COR-L47 (cell line): ENCODE measurements at regions not wholly inside any gene's neighbourhood (a gene's known extent, or its start where the extent isn't known, plus 50 kb on each side); places are given as distances from the start of the nearest gene placed in this dataset.
"Not testable (repeated sequence)": the region's sequence is repeated elsewhere in the genome, so short reads cannot be mapped to it uniquely, and the experiment has no call there.

Experiments
- DNase-seq: peaks from one replicate; lab custom pipeline; 2025; lab: John Stamatoyannopoulos, UW

DNA sequence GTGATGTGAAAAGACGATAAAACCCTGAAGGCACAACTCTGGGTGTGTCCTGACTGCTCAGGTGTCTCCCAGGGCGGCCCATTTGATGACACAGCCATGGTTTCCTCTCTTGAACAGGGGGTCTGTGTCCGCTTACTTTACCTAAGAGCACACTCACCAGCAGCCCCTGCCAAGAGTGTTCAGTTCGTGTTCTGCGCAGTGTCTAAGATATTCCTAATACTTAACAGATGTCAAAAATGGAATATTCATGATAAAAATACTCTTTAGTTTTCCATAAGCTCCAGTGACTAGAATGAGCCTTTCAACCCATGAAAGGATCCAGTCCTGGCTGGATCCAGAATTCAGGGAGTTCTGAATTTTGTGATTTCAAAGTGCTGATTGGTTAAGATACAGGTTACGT lies 492.4 kb downstream of the TNS3 start:
- DNase-seq = no peak

DNA sequence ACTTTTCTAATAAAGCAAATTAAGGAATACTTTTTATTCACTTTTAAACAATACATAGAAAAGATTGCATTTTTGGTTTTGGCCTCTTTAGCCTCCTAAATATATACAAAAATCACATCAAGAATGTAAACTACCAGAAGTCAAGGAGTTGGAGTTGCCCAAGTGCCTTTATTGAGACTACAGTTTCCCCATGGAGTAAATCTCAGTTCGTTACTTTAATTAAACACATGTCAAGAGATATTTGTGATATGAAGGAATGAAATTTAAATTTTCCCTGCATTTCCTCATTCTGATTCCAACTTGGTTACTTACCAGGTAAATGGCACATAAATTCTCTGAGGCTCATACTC lies 492.9 kb downstream of the TNS3 start:
- DNase-seq = no peak

DNA sequence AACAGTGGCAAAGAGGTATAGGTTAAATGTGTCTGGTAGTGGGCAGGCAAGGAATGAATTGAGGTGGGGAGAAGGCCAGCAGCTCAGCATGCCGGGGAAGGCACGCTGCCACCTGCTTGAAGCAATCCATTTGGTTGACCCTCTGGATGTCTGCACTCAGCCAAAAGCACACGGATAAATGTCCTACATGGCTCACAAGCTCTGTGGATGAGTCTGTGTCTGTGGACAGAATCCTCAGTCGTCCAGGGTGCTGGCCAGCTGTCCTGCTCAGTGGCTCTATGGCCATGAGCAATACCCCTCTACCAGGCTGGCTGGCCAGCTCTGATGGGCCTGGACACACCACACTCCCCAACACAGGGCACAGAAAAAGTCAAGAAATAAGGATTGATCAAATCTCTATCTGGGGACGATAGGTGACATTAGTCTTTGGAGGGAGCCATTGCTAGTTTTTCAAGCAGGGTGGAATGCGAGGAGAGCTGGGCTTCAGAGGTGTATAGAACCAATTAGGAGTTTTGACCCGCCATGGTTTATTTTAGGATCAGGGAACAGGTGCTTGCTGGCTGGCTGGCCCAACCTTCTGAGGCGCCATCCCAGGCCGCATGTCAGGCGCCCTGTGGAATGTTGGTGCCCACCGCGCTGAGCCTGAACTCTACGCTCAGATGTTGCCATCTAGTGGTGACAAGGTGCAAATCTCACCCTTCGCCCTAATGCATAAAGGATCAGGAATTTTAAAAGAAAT lies 493.4 kb downstream of the TNS3 start:
- DNase-seq = peak; percentile 29

DNA sequence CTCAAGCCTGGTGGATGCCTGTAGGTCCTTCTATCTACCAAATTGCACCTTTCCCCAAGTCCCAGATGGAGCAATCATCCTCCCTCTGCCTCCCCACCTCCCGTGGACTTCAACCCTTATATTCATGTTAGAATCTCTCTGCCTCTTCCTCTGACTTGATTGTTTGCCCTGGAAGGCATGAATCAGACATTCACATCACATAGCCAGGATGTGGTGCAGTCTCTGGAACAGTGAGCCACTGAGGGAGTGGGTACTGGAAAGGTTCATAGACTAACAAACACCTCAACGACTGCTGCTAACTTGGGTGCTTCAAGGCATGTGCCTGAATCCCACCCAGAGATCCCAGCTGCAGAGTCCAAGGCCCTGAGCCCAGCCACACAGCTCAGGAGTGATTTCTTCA lies 494.0 kb downstream of the TNS3 start:
- DNase-seq = no peak

DNA sequence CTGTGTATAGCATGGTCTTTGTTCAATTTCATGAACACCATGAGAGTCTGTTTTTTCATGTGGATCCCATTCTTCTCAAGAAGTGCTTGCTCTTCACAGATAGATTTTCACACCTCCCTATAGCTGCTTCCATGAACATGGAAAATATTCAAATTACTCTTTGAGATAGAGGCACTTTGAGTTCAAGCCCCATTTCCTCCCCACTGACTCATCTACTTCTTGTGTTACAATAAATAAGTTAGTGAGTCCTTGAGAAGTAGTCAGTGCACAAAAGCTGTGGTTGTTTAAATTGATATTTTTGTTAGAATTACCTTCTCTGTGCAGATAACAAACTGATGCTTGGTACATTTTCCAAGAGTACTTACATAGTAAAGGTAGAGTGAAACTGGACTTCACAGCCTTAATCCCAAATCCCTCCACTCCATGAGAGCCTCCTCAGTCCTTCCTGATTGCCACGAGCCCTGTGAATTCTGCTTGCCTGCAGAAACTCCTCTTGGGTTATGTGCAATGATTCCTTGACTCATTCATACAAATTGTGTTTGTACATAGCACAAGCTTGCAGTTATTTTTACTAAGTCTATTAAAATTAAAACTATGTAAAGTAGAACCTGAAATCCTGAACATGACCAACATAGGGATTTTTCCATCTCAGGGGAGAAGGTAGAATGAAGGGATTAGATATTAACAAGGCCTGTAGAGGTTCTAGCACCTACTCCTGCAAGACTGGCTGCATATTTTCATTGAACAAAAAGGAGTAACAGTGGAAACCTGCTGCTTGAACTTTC lies 496.2 kb downstream of the TNS3 start:
- DNase-seq = no peak

DNA sequence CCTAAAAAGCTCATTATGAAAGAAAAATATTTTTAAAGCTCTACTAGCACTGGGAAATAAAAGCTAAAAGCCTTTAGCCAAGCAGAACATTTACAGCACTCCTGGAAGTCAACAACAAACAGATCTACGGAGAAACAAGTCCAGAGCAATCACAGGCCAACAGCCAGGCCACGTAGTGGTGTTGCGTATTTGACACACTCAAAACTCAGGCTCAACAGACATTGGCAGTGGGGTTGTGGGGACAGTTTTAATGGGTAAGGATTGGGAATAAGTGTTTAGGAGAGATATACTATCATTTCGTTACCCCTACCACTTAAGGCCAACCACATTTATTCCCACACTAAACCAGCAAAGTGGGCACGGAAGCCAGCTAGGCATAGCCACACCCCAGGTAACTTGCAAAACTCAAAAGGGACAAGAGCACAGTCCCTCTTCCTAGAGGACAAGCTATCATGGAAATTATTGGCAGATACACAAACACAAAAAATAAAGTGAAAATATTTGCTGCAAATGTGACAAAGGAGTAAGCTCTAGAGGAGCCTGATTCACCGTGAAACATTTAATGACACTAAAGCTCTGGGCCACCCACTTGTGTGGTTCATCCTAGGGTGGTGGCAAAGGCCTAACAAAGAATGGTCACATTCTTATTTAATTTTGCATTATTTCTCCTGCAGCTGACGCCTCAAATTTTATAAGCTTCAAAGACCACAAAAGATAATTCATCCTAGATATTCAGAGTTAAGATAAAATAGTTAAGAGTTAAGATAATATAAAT lies 498.2 kb downstream of the TNS3 start:
- DNase-seq = no peak

DNA sequence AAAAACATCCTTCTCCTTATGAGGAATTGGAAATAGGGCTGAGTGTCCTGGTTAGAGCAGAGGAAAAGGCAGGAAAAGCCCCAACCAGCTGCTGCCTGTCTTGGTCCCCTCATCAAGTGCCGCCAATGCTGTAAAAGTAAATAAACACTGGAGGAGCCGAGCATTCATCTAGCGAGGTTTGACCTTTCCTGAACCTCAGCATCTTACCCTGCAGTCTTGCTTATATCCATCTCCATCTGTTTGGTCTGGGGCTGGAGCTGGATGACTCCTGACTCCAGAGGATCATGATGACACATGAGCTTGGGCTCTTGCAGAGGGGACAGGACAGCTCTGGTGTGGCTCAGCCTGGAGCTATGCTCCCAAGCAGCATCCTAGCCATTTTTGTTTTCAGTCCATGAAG lies 501.1 kb downstream of the TNS3 start:
- no peak for DNase-seq

DNA sequence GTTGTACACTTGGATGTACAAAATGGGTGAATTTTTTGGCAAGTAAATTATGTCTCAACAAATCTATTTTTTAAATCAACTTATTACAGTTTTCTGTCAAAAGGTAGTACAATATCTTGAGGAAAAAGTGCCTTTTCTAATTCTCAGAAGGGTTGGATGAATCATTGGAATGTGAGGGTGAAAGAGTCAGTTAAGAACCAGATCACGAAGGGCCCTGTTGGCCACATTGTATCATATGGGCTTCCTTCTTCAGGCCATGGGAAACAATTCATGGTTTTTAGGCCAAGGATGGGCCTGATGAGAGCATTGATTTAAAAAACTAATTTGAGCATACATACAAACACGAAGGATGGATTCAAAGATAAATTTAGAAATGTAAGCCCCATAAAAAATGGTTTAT lies 503.7 kb downstream of the TNS3 start:
- DNase-seq = no peak

DNA sequence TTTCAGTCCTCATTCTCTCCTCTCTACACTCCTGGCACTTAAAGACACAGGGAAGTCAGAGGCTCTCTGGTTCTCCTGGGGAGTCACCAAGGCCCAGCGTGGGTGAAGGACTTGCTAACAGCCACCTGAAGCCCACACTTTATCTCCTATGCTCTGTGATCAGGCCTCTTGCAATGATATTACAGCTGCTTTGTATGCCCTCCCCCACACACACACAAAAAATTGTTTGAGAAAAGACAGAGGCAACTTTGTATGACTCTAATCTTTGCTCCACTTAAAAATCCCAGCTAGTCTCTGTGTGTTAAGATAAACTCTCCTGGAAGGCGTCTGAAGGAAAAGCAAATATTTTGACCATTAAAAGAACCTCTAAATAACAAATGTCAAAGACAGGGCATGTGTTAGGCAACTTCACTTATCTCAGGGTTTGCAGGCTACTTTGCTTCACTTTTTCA lies 507.2 kb downstream of the TNS3 start:
- no peak for DNase-seq

DNA sequence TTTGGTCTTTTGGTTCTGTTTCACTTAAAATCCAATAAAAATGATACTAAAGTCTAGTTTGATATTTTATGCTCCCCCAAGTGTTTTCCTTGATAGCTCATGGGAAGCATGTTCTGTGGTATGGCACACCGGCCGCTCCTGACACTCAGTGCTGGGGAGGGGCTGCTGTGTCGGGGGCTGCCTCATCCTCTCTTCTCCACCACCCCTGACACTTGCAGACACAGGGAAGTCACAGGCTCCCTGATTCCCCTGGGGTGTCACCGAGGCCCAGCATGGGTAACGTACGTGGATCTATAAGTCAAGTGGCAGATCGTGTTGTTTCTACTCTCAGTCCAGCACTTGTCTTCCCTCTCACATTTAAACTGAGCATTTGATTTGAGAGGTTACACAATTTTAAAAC lies 508.6 kb downstream of the TNS3 start:
- no peak for DNase-seq

DNA sequence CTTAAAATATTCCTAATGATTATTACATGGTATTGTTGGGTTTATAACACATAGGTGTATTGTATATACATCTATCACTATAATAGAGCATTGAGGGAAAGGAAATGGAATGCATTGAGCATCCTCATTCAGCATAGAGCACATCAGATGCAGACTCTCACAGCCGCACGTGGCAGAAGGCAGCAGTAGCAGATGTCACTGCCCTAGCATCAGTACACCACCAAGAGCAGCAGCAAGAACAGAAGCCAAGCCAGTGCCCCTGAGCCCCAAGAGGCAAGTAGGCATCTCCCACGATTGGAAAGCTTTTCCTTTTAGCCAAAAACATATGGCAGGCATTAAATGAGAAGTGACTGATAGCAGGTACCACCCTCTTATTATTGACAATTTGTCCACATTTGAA lies 510.0 kb downstream of the TNS3 start:
- no peak for DNase-seq

DNA sequence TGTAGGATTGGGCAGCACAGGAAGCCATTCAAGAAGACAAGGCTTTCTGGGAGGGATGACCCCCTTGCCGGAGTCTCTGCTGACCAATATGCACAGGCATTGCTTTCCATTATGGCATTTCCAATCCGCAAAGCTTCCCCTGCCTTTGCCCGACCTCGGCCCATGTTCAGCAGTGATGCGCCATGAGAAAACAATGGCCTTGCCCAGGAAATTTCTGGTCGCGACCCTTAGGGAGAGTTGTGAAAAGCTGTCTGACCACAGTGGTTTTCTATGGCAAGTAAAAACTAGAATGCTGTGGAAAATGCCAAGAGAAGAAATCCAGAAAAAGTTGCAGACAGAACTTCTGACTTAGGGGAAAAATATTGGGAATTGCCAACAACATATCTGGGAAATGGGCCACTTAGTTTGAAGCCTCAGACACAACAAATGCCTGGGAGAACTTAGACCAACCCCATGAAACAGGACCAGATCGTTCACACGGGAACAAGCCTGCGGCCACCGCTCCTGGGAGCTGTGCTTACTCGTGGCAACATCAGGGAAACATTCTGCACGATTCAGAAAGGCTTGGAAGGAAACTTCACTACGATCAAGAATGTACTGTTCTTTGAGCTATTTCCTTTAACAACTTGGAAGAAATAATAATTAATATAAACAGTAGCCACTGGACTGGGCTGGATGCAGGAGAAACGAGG lies 512.4 kb downstream of the TNS3 start:
- DNase-seq = no peak

DNA sequence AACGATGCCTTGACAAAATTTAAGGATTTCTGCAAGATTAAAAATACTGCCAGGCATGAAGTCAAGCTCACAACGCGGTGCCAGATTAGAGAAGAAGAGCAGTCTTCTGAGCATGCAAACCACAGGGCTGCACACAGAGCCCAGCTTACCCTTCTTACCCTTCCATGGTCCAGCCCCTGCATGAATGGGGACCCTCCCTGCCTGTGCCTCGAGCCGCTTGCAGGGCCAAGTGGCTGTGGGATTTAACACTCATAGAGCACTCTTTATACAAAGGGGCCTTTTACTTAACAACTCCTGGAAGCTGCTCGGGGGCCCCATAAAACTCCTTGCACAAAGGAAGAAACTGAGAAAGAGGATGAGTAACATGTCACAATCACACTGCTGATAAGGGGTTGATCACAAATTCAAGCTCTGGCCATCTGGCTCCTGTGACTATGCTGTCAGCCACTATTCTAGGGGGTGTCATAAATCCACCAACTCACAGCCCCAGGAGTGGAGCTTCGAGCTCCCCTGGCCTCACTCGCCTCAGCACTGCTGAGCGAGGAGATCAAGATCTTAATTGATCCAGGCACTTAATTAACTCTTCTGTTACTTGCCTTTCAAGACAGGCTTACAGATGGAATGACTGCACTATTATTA lies 514.8 kb downstream of the TNS3 start:
- DNase-seq = no peak

DNA sequence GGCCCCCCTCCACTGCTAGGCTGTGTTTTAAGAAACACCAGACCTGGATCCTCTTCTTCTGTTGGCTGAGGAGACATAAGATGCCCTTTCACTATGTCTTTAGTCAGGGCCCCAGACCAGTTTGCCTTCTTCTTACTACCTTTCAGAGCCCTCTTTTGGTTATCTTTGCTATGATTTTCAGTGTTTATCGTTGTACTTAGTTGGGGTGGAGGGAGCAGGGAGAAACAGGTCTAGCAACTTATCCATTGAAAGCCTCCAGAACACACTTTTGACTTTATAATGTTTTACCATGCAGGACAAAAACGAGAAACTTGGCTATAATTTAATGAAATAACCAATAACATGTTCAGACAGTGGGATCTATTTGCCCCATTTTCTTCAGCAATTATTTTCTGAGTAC lies 525.2 kb downstream of the TNS3 start:
- no peak for DNase-seq

DNA sequence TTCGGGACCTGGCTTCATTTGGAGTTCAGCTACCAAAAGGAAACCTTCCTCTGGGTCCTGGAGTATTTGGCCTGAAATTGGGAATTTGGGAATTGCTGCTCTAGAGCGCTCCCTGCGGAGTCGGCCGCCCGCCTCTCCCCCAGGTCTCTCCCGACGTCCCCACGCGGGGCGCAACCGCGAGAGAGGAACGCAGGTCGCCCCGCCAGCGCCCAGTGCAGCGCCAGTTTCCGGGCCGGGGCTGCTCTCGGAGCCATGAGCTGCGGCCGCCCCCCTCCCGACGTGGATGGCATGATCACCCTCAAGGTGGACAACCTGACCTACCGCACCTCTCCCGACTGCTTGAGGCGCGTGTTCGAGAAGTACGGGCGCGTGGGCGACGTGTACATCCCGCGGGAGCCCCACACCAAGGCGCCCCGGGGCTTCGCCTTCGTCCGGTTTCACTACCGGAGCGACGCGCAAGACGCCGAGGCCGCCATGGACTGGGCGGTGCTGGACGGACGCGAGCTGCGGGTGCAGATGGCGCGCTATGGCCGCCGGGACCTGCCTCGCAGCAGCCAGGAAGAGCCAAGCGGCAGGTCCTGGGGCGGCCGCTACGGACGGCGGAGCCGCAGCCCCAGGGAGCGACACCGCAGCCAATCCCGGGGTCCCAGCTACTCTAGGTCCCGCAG lies 529.2 kb downstream of the TNS3 start:
- not testable (repeated sequence) for DNase-seq

DNA sequence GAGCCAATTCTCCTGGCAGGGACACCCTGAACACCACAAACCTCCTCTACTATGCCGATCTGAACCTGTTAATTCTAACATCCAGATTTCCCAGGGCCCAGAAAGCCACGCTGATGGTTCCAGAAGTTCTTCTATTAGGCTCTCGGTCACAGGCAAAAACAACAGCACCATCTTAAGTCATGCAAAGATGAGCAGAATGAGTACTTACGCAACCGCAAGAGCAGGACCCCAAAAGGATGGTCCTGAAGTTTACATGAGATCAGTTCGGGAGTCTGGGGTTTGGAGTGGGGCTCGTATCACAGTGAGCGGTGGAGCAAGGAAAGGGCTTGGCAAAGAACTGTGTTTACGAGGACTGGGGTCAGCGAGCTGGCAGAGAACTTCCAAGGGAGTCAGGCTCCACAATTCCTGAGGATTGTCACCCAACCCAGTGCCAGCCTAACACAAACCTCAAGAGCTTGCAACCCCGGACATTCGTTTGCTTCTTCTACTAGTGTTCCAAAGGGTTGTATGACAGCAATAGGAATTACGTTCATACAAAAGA lies 532.6 kb downstream of the TNS3 start:
- DNase-seq = no peak

DNA sequence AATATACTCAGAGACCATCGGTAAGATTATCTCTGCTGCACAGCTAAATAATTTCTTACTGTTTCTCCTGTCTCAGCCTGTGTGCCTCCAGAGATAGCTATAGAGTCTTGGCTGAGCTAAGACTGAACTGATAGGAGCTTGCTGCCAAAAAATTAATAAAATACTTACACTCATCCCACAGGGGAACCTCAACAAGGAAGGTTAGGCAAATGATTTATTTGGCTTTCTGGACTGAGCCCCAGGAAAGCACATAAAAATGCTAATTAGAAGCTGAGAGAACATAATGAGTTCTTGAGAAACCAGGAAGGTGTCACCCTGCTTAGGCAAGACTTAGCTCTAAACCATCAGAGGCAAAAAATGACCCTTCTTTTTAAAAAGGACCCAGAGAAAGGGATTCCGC lies 534.5 kb downstream of the TNS3 start:
- DNase-seq = no peak

DNA sequence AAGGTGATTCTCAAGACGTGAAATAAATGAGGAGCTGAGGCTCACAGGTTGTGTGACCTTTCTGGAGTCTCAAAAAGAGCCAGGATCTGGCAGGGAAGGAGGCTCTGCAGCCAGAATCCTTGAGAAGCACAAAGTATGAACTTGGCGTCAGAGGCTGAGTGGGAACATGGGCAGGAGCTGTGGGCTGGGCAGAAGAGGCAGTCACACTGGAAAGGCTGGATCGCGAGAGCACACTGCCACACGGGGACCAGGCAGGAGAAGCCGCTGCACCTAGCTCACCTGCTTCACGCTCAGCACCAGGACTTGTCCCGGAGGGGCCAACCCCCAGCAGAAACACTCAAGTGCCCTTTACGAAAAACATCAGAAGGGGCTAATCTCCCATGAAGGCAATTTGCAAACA lies 535.0 kb downstream of the TNS3 start:
- no peak for DNase-seq

DNA sequence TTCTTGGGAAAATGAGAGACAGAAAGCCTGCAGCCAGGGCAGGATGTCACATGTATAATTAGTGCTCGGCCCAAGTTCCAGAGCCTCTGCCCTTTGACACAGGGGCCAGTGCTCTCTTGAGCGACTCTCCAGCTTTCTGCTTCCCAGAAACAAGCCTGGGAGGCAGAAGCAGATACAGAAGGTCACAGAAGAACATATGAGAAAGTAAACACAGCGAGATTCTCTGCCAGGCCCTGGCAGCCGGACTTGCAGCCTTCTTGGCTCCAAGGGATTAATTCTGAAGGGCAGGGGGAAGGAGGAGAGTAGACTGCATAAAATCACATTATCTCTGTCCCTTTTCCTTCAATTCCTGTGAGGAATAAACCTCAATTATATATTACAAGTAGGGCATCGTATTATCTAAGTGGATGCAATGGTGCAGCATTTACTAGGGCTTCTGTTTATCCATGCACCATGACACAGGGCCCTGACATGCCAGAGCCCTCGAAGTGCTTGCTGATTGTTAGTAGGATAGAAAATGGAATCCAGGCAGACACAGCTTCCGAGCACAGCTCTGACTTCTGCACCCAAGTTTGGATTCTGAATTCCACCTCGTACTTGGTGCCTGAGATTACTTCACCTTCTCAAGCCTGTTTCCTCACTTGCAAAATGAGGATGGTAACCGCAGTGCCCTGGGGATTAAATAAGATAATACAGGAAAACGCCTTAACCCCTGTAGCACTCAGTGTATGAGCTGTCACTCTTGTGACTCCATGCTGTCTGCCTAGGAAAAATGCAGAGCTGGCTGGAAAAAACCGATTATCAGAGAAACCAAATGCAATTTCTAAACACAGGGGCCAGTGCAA lies 536.5 kb downstream of the TNS3 start:
- no peak for DNase-seq

DNA sequence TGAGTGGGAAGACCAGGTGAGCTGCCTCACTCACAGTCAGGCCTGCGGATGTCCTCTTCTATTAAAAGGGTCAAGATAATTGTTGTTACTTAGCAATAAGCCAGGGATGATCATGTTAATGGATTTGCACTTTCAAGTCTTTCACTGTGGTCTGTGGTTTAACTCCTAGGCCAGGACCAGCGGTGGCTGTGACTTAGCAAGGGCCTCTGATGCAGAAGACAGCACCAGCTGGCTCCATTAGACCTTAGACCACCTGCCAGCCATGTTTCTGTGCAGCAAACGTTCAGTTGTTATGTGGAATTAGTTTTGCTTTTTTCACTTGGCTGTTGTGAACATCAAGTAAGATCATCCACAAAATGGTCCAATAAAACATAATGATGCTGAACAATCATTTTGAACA lies 537.3 kb downstream of the TNS3 start:
- no peak for DNase-seq
